K562 (cell line): ENCODE measurements at regions not wholly inside any gene's neighbourhood (a gene's known extent, or its start where the extent isn't known, plus 50 kb on each side); places are given as distances from the start of the nearest gene placed in this dataset.

Source experiments
- BDP1 ChIP-seq: IDR thresholded peaks from 3 replicates; pipeline ENCODE4 v1.6.1; 2011; ENCODE audit not compliant: insufficient read length, insufficient read depth
- CREB3 ChIP-seq: fragments of 450-650 bp; conservative IDR thresholded peaks from 2 replicates; pipeline ENCODE4 v1.6.1; 2016; ENCODE audit warnings: missing genetic modification characterization, low read depth, mild to moderate bottlenecking, missing compliant biosample characterization, moderate library complexity
- NR2C1 ChIP-seq, 2 experiments: fragments of 450-650 bp; IDR thresholded peaks; 2 replicates each; pipeline ENCODE4 v1.6.1; 2017; ENCODE audit warnings: mild to moderate bottlenecking in 2 of 2, antibody characterized with exemption in 1 of 2, inconsistent platforms in 1 of 2, missing compliant biosample characterization in 1 of 2, missing genetic modification characterization in 1 of 2
- PHB2 ChIP-seq: fragments of 450-650 bp; IDR thresholded peaks from 2 replicates; pipeline ENCODE4 v1.6.1; 2017; ENCODE audit warnings: low read depth
- PKNOX1 ChIP-seq: fragments of 450-650 bp; IDR thresholded peaks from 2 replicates; pipeline ENCODE4 v1.6.1; 2016
- THAP7 ChIP-seq: fragments of 250-450 bp; sonication (Bioruptor Pico); IDR thresholded peaks from 2 replicates; pipeline ENCODE4 v1.5.0; 2021
- ZBTB33 ChIP-seq: sonication (generic); formaldehyde crosslinking; IDR thresholded peaks from 2 replicates; pipeline ENCODE4 v1.8.1; 2023; ENCODE audit warnings: mild to moderate bottlenecking, missing genetic modification reagents
- ZNF280B ChIP-seq: fragments of 250-450 bp; sonication (Bioruptor Pico); IDR thresholded peaks from 2 replicates; pipeline ENCODE4 v1.5.1; 2021; ENCODE audit warnings: mild to moderate bottlenecking
- ZNF707 ChIP-seq: fragments of 250-450 bp; sonication (Bioruptor Pico); conservative IDR thresholded peaks from 2 replicates; pipeline ENCODE4 v1.8.0; 2022; ENCODE audit warnings: inconsistent platforms, mild to moderate bottlenecking, moderate library complexity

GRCh38 chr2:228261546-228261945 lies 80.1 kb upstream of the SPHKAP start (continued):
- TF ChIP-seq THAP7 (CRISPR knock-in tag) = no peak
- no peak for TF ChIP-seq CREB3 (tag)
- TF ChIP-seq PKNOX1 = no peak
- no peak for TF ChIP-seq ZBTB33 (CRISPR knock-in tag)
- no peak for TF ChIP-seq ZNF707 (CRISPR knock-in tag)
- TF ChIP-seq NR2C1 (IDR thresholded peaks at IDR 0.05) = no peak
- TF ChIP-seq NR2C1 (tag; IDR thresholded peaks at IDR 0.05) = no peak
- TF ChIP-seq ZNF280B (CRISPR knock-in tag) = no peak
- no peak for TF ChIP-seq BDP1
- no peak for TF ChIP-seq PHB2
- TF ChIP-seq, all 486 proteins: peak for 0
